Spleen (tissue), 7 donors: ENCODE measurements at regions not wholly inside any gene's neighbourhood (a gene's known extent, or its start where the extent isn't known, plus 50 kb on each side); places are given as distances from the start of the nearest gene placed in this dataset.

Experiments
- POLR2A ChIP-seq, 3 donors: fragments of 450-650 bp; IDR thresholded peaks; one replicate each; pipeline ENCODE4 v1.5.1; 2017; ENCODE audit warnings: antibody characterized with exemption in 3 of 3, mild to moderate bottlenecking in 1 of 3
- POLR2AphosphoS5 ChIP-seq, 3 donors: sonication (generic); formaldehyde crosslinking; IDR thresholded peaks; one replicate each; pipeline ENCODE4 v1.5.1; 2017; ENCODE audit warnings: antibody characterized with exemption in 3 of 3
- TF ChIP-seq, protein P1 (sequence below), 11 experiments: fragments of 200-600 bp in 7 of 11; fragments of 450-650 bp in 4 of 11; sonication (generic) in 4 of 11; IDR thresholded peaks in 8 of 11; conservative IDR thresholded peaks in 3 of 11; 1 replicate in 7 of 11; 2 replicates in 4 of 11; pipeline versions ENCODE4 v1.4.0 to v1.8.0; 2016 to 2021; ENCODE audit warnings: antibody characterized with exemption in 11 of 11, inconsistent platforms in 4 of 11, mild to moderate bottlenecking in 1 of 11
- donor health status: DM: no; HTN: no; CAD: no; lungs with moderate emphysema.
- donor health status: DM: no; HTN: no; CAD: no.
- donor health status: DM: no; HTN: no; CAD: no.

DNA sequence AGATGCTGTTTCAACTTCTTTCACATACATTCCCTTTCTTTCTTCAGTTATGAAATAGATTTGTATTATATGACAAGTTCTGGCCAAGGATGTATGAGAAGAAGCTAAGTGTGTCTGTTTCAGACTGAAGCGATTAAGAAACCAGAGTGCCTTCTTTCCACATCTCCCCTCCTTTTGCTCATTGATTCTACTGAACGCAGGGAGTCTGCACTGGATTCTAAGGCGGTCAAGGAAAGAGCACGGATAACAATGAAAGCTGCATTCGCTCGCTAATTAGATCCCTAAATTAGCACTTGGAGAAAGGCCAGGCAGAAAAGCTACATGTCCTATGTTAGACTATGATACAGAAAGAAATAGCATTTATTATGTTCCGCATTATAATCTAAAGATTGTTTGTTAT, 267.7 kb downstream of the HAO1 start:
- TF ChIP-seq, protein P1, sequence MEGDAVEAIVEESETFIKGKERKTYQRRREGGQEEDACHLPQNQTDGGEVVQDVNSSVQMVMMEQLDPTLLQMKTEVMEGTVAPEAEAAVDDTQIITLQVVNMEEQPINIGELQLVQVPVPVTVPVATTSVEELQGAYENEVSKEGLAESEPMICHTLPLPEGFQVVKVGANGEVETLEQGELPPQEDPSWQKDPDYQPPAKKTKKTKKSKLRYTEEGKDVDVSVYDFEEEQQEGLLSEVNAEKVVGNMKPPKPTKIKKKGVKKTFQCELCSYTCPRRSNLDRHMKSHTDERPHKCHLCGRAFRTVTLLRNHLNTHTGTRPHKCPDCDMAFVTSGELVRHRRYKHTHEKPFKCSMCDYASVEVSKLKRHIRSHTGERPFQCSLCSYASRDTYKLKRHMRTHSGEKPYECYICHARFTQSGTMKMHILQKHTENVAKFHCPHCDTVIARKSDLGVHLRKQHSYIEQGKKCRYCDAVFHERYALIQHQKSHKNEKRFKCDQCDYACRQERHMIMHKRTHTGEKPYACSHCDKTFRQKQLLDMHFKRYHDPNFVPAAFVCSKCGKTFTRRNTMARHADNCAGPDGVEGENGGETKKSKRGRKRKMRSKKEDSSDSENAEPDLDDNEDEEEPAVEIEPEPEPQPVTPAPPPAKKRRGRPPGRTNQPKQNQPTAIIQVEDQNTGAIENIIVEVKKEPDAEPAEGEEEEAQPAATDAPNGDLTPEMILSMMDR (IDR thresholded peaks at IDR 0.05 in 8 of 11, conservative IDR thresholded peaks at IDR 0.05 in 3 of 11), result no peak
- TF ChIP-seq POLR2A (IDR thresholded peaks at IDR 0.05), result no peak
- no peak for TF ChIP-seq POLR2AphosphoS5 (IDR thresholded peaks at IDR 0.05)
